IMR-90 (cell line): ENCODE measurements at regions not wholly inside any gene's neighbourhood (a gene's known extent, or its start where the extent isn't known, plus 50 kb on each side); places are given as distances from the start of the nearest gene placed in this dataset.

Experiments used
- ATAC-seq: fragments of 200-7000 bp; cut with Tn5 transposase; 2 replicates; pipeline ENCODE4 v1.9.1; 2020; ENCODE audit warnings: low read depth, mild to moderate bottlenecking, moderate library complexity
- BruUV-seq: library from RNA; stranded (reverse); fragments of 400-500 nt; replicated peaks from 2 replicates; lab custom pipeline; 2021; lab: Mats Ljungman, UMichigan
- CTCF ChIA-PET: fragments of 300-600 bp; formaldehyde crosslinking; extraction: SDS; loops from one replicate; lab custom pipeline; 2021; ENCODE audit warnings: antibody characterized with exemption; lab: Yijun Ruan, JAX
- POLR2A ChIA-PET: fragments of 300-600 bp; sonication (Branson Sonifier 250); formaldehyde crosslinking; loops from one replicate; lab custom pipeline; 2022; ENCODE audit warnings: antibody characterized with exemption; ENCODE audit not compliant: unreplicated experiment; lab: Charles Lee
- DNase-seq: peaks from one replicate; pipeline ENCODE4 v3.0.0; 2013
- H2AFZ ChIP-seq: replicated peaks from 2 replicates; pipeline ENCODE3; 2013; ENCODE audit warnings: low read length, mild to moderate bottlenecking; ENCODE audit not compliant: poor library complexity
- H2AK5ac ChIP-seq: 2 replicates; pipeline ENCODE4 v1.6.1; 2013; ENCODE audit warnings: low read depth, low read length, inconsistent platforms
- H2AK9ac ChIP-seq: replicated peaks from 2 replicates; pipeline ENCODE3; 2013; ENCODE audit warnings: mild to moderate bottlenecking, low read depth, low read length, moderate library complexity; ENCODE audit not compliant: poor library complexity
- H2BK120ac ChIP-seq: 2 replicates; pipeline ENCODE4 v1.6.1; 2013; ENCODE audit warnings: low read depth, low read length, inconsistent platforms
- H2BK15ac ChIP-seq: 3 replicates; pipeline ENCODE4 v1.6.1; 2013; ENCODE audit warnings: low read depth, low read length, inconsistent platforms
- H2BK20ac ChIP-seq: 2 replicates; pipeline ENCODE4 v1.6.1; 2013; ENCODE audit warnings: low read depth, mild to moderate bottlenecking, inconsistent platforms, low read length, moderate library complexity
- H2BK5ac ChIP-seq: 2 replicates; pipeline ENCODE4 v1.6.1; 2013; ENCODE audit warnings: mild to moderate bottlenecking, low read depth, low read length, inconsistent platforms; ENCODE audit not compliant: poor library complexity, severe bottlenecking
- H3K14ac ChIP-seq: replicated peaks from 2 replicates; pipeline ENCODE4 v1.6.1; 2013; ENCODE audit warnings: low read depth, low read length, inconsistent platforms
- H3K18ac ChIP-seq: 2 replicates; pipeline ENCODE4 v1.6.1; 2013; ENCODE audit warnings: low read depth, low read length, control low read depth
- H3K23ac ChIP-seq: 2 replicates; pipeline ENCODE4 v1.6.1; 2013; ENCODE audit warnings: low read depth, low read length, inconsistent platforms
- H3K27ac ChIP-seq: 2 replicates; pipeline ENCODE4 v1.5.1; 2013; ENCODE audit warnings: mild to moderate bottlenecking, control low read depth, low read length; ENCODE audit not compliant: insufficient read depth
- H3K27me3 ChIP-seq: 2 replicates; pipeline ENCODE4 v1.6.1; 2013; ENCODE audit warnings: low read length; ENCODE audit not compliant: control insufficient read depth, insufficient read depth
- H3K36me3 ChIP-seq: 2 replicates; pipeline ENCODE4 v1.6.1; 2013; ENCODE audit warnings: low read length, mixed read lengths; ENCODE audit not compliant: control insufficient read depth, insufficient read depth
- H3K4ac ChIP-seq: 2 replicates; pipeline ENCODE4 v1.6.1; 2013; ENCODE audit warnings: low read depth, low read length, inconsistent platforms
- H3K4me1 ChIP-seq: 2 replicates; pipeline ENCODE4 v1.6.1; 2013; ENCODE audit warnings: low read length, mixed read lengths; ENCODE audit not compliant: control insufficient read depth, insufficient read depth
- H3K4me2 ChIP-seq: 2 replicates; pipeline ENCODE4 v1.6.1; 2013; ENCODE audit warnings: low read depth, mild to moderate bottlenecking, control low read depth, low read length, moderate library complexity
- H3K4me3 ChIP-seq: 2 replicates; pipeline ENCODE4 v1.5.1; 2013; ENCODE audit warnings: low read depth, mild to moderate bottlenecking, control low read depth, low read length, moderate library complexity; ENCODE audit not compliant: insufficient read depth
- H3K56ac ChIP-seq: 2 replicates; pipeline ENCODE4 v1.6.1; 2013; ENCODE audit warnings: low read length, inconsistent platforms; ENCODE audit not compliant: insufficient read depth; ENCODE audit errors: extremely low read depth
- H3K79me1 ChIP-seq, 2 experiments: 2 replicates each; pipeline ENCODE4 v1.6.1; 2013; ENCODE audit warnings: low read length in 2 of 2, inconsistent platforms in 1 of 2, low read depth in 1 of 2
- H3K9ac ChIP-seq: 2 replicates; pipeline ENCODE4 v1.6.1; 2013; ENCODE audit warnings: low read depth, low read length, control low read depth
- H3K9me1 ChIP-seq: 2 replicates; pipeline ENCODE4 v1.6.1; 2013; ENCODE audit warnings: low read length, inconsistent platforms; ENCODE audit not compliant: insufficient read depth
- H3K9me3 ChIP-seq: 2 replicates; pipeline ENCODE4 v1.6.1; 2013; ENCODE audit warnings: low read length; ENCODE audit not compliant: control insufficient read depth, insufficient read depth
- H4K20me1 ChIP-seq: 2 replicates; pipeline ENCODE4 v1.6.1; 2013; ENCODE audit warnings: low read length, inconsistent platforms; ENCODE audit not compliant: insufficient read depth
- H4K5ac ChIP-seq: 2 replicates; pipeline ENCODE4 v1.6.1; 2013; ENCODE audit warnings: mild to moderate bottlenecking, low read depth, low read length, control low read depth
- H4K8ac ChIP-seq, 2 experiments: 2 replicates each; pipeline ENCODE4 v1.6.1; 2013; ENCODE audit warnings: low read depth in 2 of 2, low read length in 2 of 2, control low read depth in 1 of 2, inconsistent platforms in 1 of 2
- H4K91ac ChIP-seq: 2 replicates; pipeline ENCODE4 v1.6.1; 2013; ENCODE audit warnings: low read depth, low read length, inconsistent platforms; ENCODE audit not compliant: insufficient read depth
- BHLHE40 ChIP-seq: fragments of 150-350 bp; IDR thresholded peaks from 2 replicates; pipeline ENCODE4 v1.6.1; 2016; ENCODE audit warnings: mild to moderate bottlenecking, low read depth, low read length
- CHD1 ChIP-seq: IDR thresholded peaks from 2 replicates; pipeline ENCODE4 v1.6.1; 2012; ENCODE audit warnings: low read depth, low read length, improper control_type of control experiment
- MAFK ChIP-seq: IDR thresholded peaks from 2 replicates; pipeline ENCODE4 v1.6.1; 2012; ENCODE audit warnings: low read depth, low read length, improper control_type of control experiment
- RCOR1 ChIP-seq: IDR thresholded peaks from 2 replicates; pipeline ENCODE4 v1.6.1; 2012; ENCODE audit warnings: mild to moderate bottlenecking, low read length, improper control_type of control experiment; ENCODE audit not compliant: insufficient replicate concordance
- dilution Hi-C: fragments of 300-500 bp; cut with HindIII; formaldehyde crosslinking; loops from one replicate; pipeline ENCODE4 v1.14.3; 2018; ENCODE audit warnings: low sequenced_read_pairs; ENCODE audit not compliant: unreplicated experiment
- in situ Hi-C: fragments of 300-500 bp; cut with MboI; formaldehyde crosslinking; loops from 3 replicates; pipeline ENCODE4 v1.14.3; 2019; ENCODE audit warnings: low sequenced_read_pairs, inconsistent platforms, mixed read lengths
- intact Hi-C: fragments of 100-400 bp; cut with micrococcal nuclease; formaldehyde crosslinking; loops from 2 replicates; pipeline ENCODE4 v1.10.0; 2022

DNA sequence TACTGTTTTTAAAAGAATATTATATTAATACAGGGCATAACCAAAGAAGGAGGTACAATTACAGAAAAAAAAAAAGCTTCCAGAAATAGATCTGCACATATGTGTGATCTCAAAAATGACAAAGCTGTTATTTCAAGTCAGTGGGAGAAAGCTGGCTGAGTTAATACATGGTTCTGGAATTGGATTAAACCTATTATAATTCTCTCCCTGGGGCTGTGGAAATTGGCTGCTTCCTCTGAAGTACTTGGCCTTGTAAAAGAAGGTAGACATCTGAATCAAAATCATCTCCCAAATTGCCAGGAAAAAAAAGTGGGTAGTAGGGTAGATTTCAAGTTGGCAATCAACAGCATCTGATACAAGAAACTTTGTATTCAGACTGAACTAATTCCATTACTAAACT lies 723.9 kb upstream of the ALCAM start:
- H3K23ac ChIP-seq = no peak overlapping the region
- intact Hi-C loops (no loop called here), dilution Hi-C loops (no loop called here), in situ Hi-C loops (no loop called here)
- no peak overlapping the region for H2BK120ac ChIP-seq
- H4K8ac ChIP-seq = no peak overlapping the region
- no peaks in the 10 kb centered on the region for H3K4me1 ChIP-seq
- no peak overlapping the region for H3K9ac ChIP-seq
- no peak overlapping the region for H3K4me2 ChIP-seq
- no peaks in the 10 kb centered on the region for H3K27me3 ChIP-seq
- H2BK20ac ChIP-seq = no peak overlapping the region
- H3K14ac ChIP-seq = no peak overlapping the region
- H3K9me1 ChIP-seq = no peaks in the 10 kb centered on the region
- no peak overlapping the region for H2AK5ac ChIP-seq
- DNase-seq (no peak), ATAC-seq (no peak)
- H2BK15ac ChIP-seq = no peak overlapping the region
- H3K36me3 ChIP-seq = no peaks in the 10 kb centered on the region
- CTCF ChIA-PET = no interaction called here
- H3K4ac ChIP-seq = no peak overlapping the region
- H3K27ac ChIP-seq = no peak overlapping the region
- H2AFZ ChIP-seq = no peak overlapping the region
- no peaks in the 10 kb centered on the region for H4K20me1 ChIP-seq
- no peak overlapping the region for H3K4me3 ChIP-seq
- TF ChIP-seq RCOR1 (no peak), MAFK (no peak), CHD1 (no peak), BHLHE40 (no peak)
- no peaks in the 10 kb centered on the region for H3K79me1 ChIP-seq
- H2AK9ac ChIP-seq = no peak overlapping the region
- H4K5ac ChIP-seq = no peak overlapping the region
- peaks cover 2% of the 10 kb centered on the region; the same call in 1 of the 2 replicates for H3K9me3 ChIP-seq
- BruUV-seq = no TSS peak
- H2BK5ac ChIP-seq = no peak overlapping the region
- H3K56ac ChIP-seq = no peak overlapping the region
- POLR2A ChIA-PET = no interaction called here
- no peak overlapping the region for H4K91ac ChIP-seq
- no peak overlapping the region for H3K18ac ChIP-seq
